ENCODE measurements at regions not wholly inside any gene's neighbourhood (a gene's known extent, or its start where the extent isn't known, plus 50 kb on each side); places are given as distances from the start of the nearest gene placed in this dataset.

GRCh38 chr3:178396318-178396717 is 139.9 kb upstream of the KCNMB2 start:
- in situ Hi-C loops (cut with HindIII; ENCODE audit: low pct_unique_long_range_greater_than_20kb, low sequenced_read_pairs) = no loop called here
- no peak for DNase-seq (ENCODE audit: low read depth)

DNA sequence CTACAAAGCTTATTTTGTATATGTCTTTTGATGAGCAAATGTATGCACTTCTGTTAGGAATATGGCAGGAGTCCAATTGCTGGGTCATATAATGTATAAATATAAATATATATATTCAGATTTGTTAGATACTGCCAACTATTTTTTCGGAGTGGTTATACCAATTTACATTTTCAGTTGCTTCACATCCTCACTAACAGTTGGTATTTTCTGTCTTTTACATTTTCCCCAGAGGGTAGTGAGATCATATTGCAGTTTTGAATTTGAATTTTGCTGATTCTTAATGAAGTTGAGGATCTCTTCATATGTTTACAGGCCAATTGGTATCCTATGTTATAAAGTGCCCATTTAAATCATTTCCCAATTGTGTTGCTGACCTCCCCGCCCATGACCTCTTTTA is 139.0 kb upstream of the KCNMB2 start:
- in situ Hi-C loops (cut with HindIII; ENCODE audit: low pct_unique_long_range_greater_than_20kb, low sequenced_read_pairs) = no loop called here
- DNase-seq (ENCODE audit: low read depth) = no peak

DNA sequence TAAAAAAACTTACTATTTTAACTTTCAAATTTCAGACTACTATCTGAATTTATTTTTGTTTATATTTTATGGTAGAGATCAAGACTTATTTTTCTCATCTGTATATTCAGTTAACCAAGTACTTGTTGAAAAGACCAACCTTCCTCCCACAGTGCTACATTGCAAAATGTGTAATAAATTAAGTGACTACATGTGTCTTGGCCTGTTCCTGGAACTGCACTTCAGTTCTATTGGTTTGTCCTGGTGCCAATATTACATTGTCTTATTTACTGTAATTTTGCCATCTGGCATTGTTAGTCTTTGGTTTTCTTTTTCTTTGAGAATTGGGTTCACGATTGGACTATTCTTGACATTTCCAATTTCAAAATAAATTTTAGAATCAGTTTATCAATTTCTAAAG is 138.4 kb upstream of the KCNMB2 start:
- in situ Hi-C loops (cut with HindIII; ENCODE audit: low pct_unique_long_range_greater_than_20kb, low sequenced_read_pairs) = no loop called here
- no peak for DNase-seq (ENCODE audit: low read depth)

DNA sequence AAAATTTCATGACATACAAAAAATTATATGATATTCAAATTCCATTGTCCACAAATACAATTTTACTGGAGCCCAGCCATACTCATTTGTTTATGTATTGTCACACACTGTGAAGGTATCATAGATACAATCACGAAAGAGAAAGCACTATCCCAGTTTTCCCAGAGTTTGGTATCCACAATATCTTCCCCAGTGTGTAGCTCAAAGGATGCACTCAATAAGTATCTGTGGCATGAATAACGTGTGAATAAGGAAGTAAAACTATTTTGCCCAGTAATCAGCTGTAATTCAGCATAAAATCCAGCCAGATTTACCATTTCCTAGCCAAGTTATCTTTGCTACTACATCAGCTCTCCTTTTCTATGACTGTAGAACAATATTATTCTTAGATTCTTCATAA is 131.3 kb upstream of the KCNMB2 start:
- no peak for DNase-seq (ENCODE audit: low read depth)
- in situ Hi-C loops (cut with HindIII; ENCODE audit: low pct_unique_long_range_greater_than_20kb, low sequenced_read_pairs) = no loop called here

- in situ Hi-C loops (cut with HindIII; ENCODE audit: low pct_unique_long_range_greater_than_20kb, low sequenced_read_pairs) = no loop called here
- no peak for DNase-seq (ENCODE audit: low read depth)
Observed at GRCh38 chr3:178405531-178405930, 130.7 kb upstream of the KCNMB2 start.

DNA sequence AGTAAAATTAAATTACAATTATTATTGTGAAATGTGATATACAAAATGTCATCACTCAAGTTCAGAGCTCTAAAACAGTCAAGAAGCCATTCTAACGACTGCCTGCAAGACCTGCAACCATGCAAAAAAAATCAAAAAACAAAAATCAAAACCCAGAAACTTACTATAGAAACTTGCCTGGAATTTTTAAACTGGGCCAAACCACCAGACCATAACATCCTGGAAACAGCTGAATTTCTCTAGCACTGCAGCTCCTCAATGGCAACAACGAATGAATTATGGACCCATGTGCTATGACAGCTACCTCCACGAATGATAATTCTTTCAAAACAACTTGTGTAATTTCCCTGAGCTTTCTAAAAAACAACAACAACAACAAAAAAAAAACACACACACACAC is 130.0 kb upstream of the KCNMB2 start:
- in situ Hi-C loops (cut with HindIII; ENCODE audit: low pct_unique_long_range_greater_than_20kb, low sequenced_read_pairs) = no loop called here
- DNase-seq (ENCODE audit: low read depth) = no peak

DNA sequence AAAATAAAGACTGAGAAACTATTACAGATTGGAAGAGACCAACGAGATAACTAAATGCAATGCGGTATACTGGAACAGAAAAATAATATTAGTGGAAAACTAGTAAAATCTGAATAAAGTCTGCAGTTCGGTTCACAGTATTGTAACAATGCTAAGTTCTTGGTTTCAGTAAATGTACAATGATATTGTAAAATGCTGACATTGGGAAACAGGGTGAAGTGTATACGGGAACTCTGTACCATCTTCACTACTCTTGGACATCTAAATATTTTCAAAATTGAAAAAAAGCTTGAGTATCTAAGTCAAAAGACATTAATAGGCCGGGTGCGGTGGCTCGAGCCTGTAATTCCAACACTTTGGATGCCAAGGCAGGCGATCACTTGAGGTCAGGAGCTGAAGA is 120.9 kb upstream of the KCNMB2 start:
- in situ Hi-C loops (cut with HindIII; ENCODE audit: low pct_unique_long_range_greater_than_20kb, low sequenced_read_pairs) = no loop called here

GRCh38 chr3:178417736-178418135 is 118.5 kb upstream of the KCNMB2 start:
- no peak for DNase-seq (ENCODE audit: low read depth)
- in situ Hi-C loops (cut with HindIII; ENCODE audit: low pct_unique_long_range_greater_than_20kb, low sequenced_read_pairs) = no loop called here

More for the DNA sequence above, 120.9 kb upstream of the KCNMB2 start:
- no peak for DNase-seq (ENCODE audit: low read depth)

DNA sequence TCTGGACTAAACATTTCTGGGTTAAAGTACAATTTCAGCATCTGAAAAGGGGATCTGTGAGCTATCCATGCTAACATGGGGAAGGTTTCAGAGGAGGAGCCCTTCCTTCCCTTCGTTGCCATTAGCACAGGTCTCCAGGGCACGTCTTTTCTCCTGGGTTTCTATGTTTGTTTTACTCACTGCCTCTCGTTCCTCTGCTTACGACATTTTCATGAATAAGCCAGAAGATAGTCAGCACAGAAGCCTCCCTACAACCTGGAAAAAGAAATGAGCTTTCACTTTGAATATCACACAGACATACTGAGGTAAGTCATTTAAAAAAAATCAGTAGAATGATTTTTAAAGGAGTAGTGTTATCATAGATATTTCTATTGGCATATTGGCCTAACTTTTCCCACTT is 117.2 kb upstream of the KCNMB2 start:
- in situ Hi-C loops (cut with HindIII; ENCODE audit: low pct_unique_long_range_greater_than_20kb, low sequenced_read_pairs) = no loop called here
- no peak for DNase-seq (ENCODE audit: low read depth)

- in situ Hi-C loops (cut with HindIII; ENCODE audit: low pct_unique_long_range_greater_than_20kb, low sequenced_read_pairs) = no loop called here
- no peak for DNase-seq (ENCODE audit: low read depth)
Observed at GRCh38 chr3:178420033-178420432, 116.2 kb upstream of the KCNMB2 start.

DNA sequence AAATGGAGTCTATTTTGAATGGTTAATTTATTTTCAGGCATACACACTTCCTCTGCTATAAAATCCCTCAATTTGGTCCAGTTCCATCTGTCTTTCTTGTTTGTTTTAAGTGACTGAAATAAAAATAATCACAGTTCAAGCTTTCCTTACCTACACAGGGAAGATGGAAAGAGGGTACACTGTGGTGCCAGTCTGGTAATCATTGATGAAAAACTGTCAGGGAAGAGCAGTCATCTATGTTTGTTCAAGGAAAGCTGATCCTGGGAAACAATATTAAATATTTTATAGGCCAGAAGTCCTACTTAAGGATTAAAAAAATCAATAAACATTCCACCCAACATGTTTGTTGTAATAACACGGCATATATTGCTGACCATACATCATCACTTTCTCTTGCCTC is 115.2 kb upstream of the KCNMB2 start:
- DNase-seq (ENCODE audit: low read depth) = peak; percentile 91
- in situ Hi-C loops (cut with HindIII; ENCODE audit: low pct_unique_long_range_greater_than_20kb, low sequenced_read_pairs) = no loop called here

GRCh38 chr3:178422406-178422805 is 113.8 kb upstream of the KCNMB2 start:
- in situ Hi-C loops (cut with HindIII; ENCODE audit: low pct_unique_long_range_greater_than_20kb, low sequenced_read_pairs) = no loop called here
- no peak for DNase-seq (ENCODE audit: low read depth)

DNA sequence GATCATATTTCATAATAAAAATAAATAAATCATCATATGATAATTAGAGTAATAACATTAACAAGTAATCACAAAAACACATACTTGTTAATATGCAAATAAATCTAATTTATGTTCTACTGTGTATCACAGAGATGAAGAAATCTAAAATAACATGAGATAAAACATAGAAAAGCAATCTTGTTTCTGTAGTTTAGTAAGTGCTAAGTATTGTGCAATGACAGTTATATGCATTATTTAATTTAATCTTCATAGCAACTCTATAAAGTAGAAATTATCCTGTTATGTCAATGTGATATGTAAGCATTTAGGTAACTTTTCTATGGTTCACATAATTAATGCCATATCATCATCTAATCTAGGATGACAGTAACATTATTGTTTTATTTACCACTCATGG is 108.2 kb upstream of the KCNMB2 start:
- in situ Hi-C loops (cut with HindIII; ENCODE audit: low pct_unique_long_range_greater_than_20kb, low sequenced_read_pairs) = no loop called here
- DNase-seq (ENCODE audit: low read depth) = no peak

- in situ Hi-C loops (cut with HindIII; ENCODE audit: low pct_unique_long_range_greater_than_20kb, low sequenced_read_pairs) = no loop called here
- DNase-seq (ENCODE audit: low read depth) = peak; percentile 36
Observed at GRCh38 chr3:178434206-178434805, 101.9 kb upstream of the KCNMB2 start.

DNA sequence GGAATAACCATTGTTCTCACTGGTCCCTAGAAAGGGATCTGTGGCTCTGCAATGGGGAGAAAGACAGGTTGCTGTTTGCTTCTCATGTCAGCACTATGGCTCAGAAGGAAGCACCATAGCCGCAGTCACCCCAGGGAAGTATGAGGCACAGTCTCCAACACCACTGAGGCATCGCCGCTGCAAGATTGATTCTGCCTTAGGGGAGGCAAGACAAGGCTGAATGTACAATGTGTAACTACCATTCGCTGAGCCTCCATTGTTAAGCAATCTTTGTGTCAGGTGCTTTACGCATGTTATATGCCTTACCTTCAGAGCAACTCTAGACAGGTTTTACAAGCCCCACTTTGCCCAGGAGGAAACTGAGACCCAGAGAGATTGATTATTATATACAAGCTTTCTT is 100.7 kb upstream of the KCNMB2 start:
- no peak for DNase-seq (ENCODE audit: low read depth)
- in situ Hi-C loops (cut with HindIII; ENCODE audit: low pct_unique_long_range_greater_than_20kb, low sequenced_read_pairs) = no loop called here

- in situ Hi-C loops (cut with HindIII; ENCODE audit: low pct_unique_long_range_greater_than_20kb, low sequenced_read_pairs) = no loop called here
- peak; percentile 51 for DNase-seq (ENCODE audit: low read depth)
Observed at GRCh38 chr3:178436773-178437172, 99.5 kb upstream of the KCNMB2 start.

DNA sequence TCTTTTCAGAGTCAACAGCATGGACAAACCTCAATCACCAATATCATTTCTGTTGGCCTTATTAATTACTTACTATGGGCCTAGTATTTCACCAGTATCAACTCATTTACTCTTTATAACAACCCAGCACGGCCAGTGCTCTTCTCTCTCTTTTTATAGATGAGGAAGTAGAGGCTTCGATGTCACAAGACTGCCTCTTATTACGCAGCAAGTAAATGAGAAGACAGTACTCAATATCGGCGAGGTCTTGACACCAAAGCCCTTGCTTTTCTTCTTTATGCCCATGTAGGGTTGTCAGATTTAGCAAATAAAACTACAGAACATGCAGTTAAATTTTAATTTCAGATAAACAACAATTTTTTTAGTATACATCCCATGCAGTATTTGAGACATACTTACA is 99.0 kb upstream of the KCNMB2 start:
- no peak for DNase-seq (ENCODE audit: low read depth)
- in situ Hi-C loops (cut with HindIII; ENCODE audit: low pct_unique_long_range_greater_than_20kb, low sequenced_read_pairs) = no loop called here

DNA sequence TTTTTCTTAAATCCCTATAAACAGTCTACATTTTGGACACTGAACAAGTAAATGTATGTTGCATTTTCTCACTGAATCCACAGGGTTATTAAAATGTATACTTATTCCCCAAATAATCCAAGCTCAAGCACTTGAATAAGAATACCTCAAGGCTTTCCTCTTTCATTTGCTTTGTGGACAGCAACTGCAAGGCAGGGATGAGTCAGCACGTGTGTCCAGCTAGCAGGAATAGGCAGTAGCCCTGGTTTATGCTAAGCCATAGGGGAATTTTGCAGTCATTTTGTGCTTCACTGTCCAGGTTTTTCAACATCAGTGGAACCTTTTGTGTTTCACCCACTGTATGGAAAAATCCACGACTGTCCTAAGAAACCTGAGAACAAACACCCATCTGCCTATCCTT is 96.7 kb upstream of the KCNMB2 start:
- DNase-seq (ENCODE audit: low read depth) = peak; percentile 66
- in situ Hi-C loops (cut with HindIII; ENCODE audit: low pct_unique_long_range_greater_than_20kb, low sequenced_read_pairs) = no loop called here

DNA sequence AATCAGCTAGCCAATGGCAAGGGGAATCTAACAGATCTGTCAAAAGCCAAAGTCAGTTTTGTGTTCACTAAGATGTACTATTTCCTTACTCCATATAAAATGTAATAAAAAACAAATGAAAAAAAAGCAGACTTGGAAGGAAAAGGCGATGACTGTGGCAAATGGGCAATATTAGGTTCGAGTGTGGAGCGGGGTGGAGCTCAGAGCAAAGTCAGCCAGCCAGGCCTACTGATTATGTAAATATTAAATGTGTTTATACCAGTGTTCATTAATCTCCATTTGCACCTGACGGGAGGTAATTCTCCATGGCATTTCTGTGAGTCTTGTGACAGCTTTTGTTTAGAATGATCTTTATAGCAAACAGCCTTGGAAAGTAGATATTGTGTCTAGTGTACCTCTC is 96.2 kb upstream of the KCNMB2 start:
- in situ Hi-C loops (cut with HindIII; ENCODE audit: low pct_unique_long_range_greater_than_20kb, low sequenced_read_pairs) = no loop called here

GRCh38 chr3:178443634-178444033 is 92.6 kb upstream of the KCNMB2 start:
- no peak for DNase-seq (ENCODE audit: low read depth)
- in situ Hi-C loops (cut with HindIII; ENCODE audit: low pct_unique_long_range_greater_than_20kb, low sequenced_read_pairs) = no loop called here

More for the DNA sequence above, 96.2 kb upstream of the KCNMB2 start:
- DNase-seq (ENCODE audit: low read depth) = no peak

- DNase-seq (ENCODE audit: low read depth) = no peak
- in situ Hi-C loops (cut with HindIII; ENCODE audit: low pct_unique_long_range_greater_than_20kb, low sequenced_read_pairs) = no loop called here
Observed at GRCh38 chr3:178445139-178445538, 91.1 kb upstream of the KCNMB2 start.

Measured in Caki2 (cell line).